Sigmoid colon (tissue), 6 donors: ENCODE measurements at regions not wholly inside any gene's neighbourhood (a gene's known extent, or its start where the extent isn't known, plus 50 kb on each side); places are given as distances from the start of the nearest gene placed in this dataset.

Experiments used
- DNase-seq: peaks from one replicate; pipeline ENCODE4 v3.0.0-alpha.2; 2019
- H3K27ac ChIP-seq, 4 donors: fragments of 200-600 bp; sonication (generic); one replicate each; pipeline ENCODE4 v1.5.1; 2016 to 2019; ENCODE audit warnings: mild to moderate bottlenecking in 1 of 4
- H3K27me3 ChIP-seq, 3 donors: fragments of 200-600 bp; sonication (generic); one replicate each; pipeline ENCODE4 v1.5.1; 2019; ENCODE audit warnings: mild to moderate bottlenecking in 1 of 3
- H3K36me3 ChIP-seq, 4 donors: fragments of 200-600 bp; sonication (generic); one replicate each; pipeline ENCODE4 v1.5.1; 2016 to 2019
- H3K4me1 ChIP-seq, 4 donors: fragments of 200-600 bp; sonication (generic); one replicate each; pipeline ENCODE4 v1.5.1; 2017 to 2019
- H3K4me3 ChIP-seq, 4 donors: fragments of 200-600 bp; sonication (generic); one replicate each; pipeline ENCODE4 v1.5.1; 2017 to 2019; ENCODE audit warnings: mild to moderate bottlenecking in 2 of 4, moderate library complexity in 1 of 4
- H3K9me3 ChIP-seq, 4 donors: fragments of 200-600 bp in 3 of 4; sonication (generic) in 3 of 4; one replicate each; pipeline versions ENCODE4 v1.5.1 to v1.6.1; 2013 to 2019
- CTCF ChIP-seq, 4 experiments: fragments of 450-650 bp in 3 of 4; fragments of 200-600 bp in 1 of 4; IDR thresholded peaks; one replicate each; pipeline ENCODE4 v1.5.1; 2016 to 2019; ENCODE audit warnings: antibody characterized with exemption in 4 of 4, mild to moderate bottlenecking in 3 of 4, moderate library complexity in 2 of 4
- EP300 ChIP-seq, 4 donors: sonication (generic); formaldehyde crosslinking; IDR thresholded peaks; one replicate each; pipeline ENCODE4 v1.6.1; 2017; ENCODE audit warnings: antibody characterized with exemption in 4 of 4
- POLR2A ChIP-seq, 2 donors: fragments of 450-650 bp; IDR thresholded peaks; one replicate each; pipeline ENCODE4 v1.6.1; 2016; ENCODE audit warnings: antibody characterized with exemption in 2 of 2, mild to moderate bottlenecking in 2 of 2, moderate library complexity in 2 of 2
- POLR2AphosphoS5 ChIP-seq, 4 donors: sonication (generic); formaldehyde crosslinking; IDR thresholded peaks; one replicate each; pipeline ENCODE4 v1.6.1; 2017; ENCODE audit warnings: antibody characterized with exemption in 4 of 4
- WGBS, 2 donors: extraction: QIAGEN DNeasy Blood & Tissue Kit; methylation state at CpG; one replicate each; pipeline ENCODE4 v1.1.7; 2013; 5-methylcytosine and 5-hydroxymethylcytosine counted together
- intact Hi-C: fragments of 100-400 bp; cut with DNase I; formaldehyde crosslinking; loops from one replicate; pipeline ENCODE4 v1.15.1; 2023
- donor health status: healthy with polysubstance abuse.
- donor health status: healthy.

GRCh38 chr1:4366091-4366490 lies 288.3 kb upstream of the AJAP1 start:
- WGBS, 2 donors: 87 to 90% methylated on average over 10 of the region's 10 CpGs
- peaks cover 0 to 5% (median 0%) of the 10 kb centered on the region in 3 donors for H3K27me3 ChIP-seq
- TF ChIP-seq EP300 (IDR thresholded peaks at IDR 0.05): no peak
- no peak for TF ChIP-seq CTCF (IDR thresholded peaks at IDR 0.05)
- TF ChIP-seq POLR2A (IDR thresholded peaks at IDR 0.05): no peak
- TF ChIP-seq POLR2AphosphoS5 (IDR thresholded peaks at IDR 0.05): no peak
- DNase-seq: no peak
- H3K4me1 ChIP-seq: no peaks in the 10 kb centered on the region
- H3K9me3 ChIP-seq: peaks cover 0 to 5% (median 4%) of the 10 kb centered on the region in 4 donors
- H3K4me3 ChIP-seq: no peak overlapping the region
- no peaks in the 10 kb centered on the region for H3K36me3 ChIP-seq
- H3K27ac ChIP-seq: no peak overlapping the region
- intact Hi-C loops: no loop called here

DNA sequence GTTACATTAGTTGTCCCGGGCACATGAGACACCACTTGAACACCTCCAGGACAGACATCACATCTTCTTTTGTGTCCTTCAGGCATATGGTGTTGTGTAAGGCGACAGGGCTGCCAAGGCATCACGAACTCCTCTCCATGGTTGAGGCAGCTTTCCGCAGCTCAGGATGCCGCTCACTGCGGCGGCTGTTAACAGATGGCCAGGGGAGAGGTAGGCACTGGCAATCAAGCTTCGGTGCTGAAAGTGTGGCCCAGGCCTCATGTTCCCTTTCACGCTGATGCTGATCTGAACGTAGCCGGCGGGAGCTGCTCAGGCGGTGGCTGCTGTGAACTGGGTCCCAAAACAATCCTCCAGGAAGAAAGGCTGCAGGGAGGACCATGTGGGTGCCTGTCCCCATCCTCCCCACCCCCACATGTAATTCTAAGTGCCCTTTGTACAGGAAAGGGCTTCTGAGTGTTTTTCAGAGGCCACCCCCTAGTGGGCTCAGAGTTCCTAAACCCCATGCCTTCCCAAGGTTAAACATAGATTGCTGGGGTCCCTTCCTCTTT lies 287.1 kb upstream of the AJAP1 start:
- no peak overlapping the region for H3K27ac ChIP-seq
- intact Hi-C loops: no loop called here
- no peak for TF ChIP-seq POLR2AphosphoS5 (IDR thresholded peaks at IDR 0.05)
- no peak for TF ChIP-seq CTCF (IDR thresholded peaks at IDR 0.05)
- no peak for TF ChIP-seq EP300 (IDR thresholded peaks at IDR 0.05)
- no peak for TF ChIP-seq POLR2A (IDR thresholded peaks at IDR 0.05)
- 83 to 87% methylated on average over 13 of the region's 13 CpGs for WGBS, 2 donors
- no peaks in the 10 kb centered on the region for H3K4me1 ChIP-seq
- H3K4me3 ChIP-seq: no peak overlapping the region
- H3K27me3 ChIP-seq: peaks cover 0 to 5% (median 0%) of the 10 kb centered on the region in 3 donors
- H3K36me3 ChIP-seq: no peaks in the 10 kb centered on the region
- peaks cover 0 to 5% (median 4%) of the 10 kb centered on the region in 4 donors for H3K9me3 ChIP-seq
- no peak for DNase-seq

GRCh38 chr1:4369335-4369734 lies 285.1 kb upstream of the AJAP1 start:
- WGBS, 2 donors: 91 to 93% methylated on average over 4 of the region's 4 CpGs
- H3K4me1 ChIP-seq: no peaks in the 10 kb centered on the region
- H3K27ac ChIP-seq: no peak overlapping the region
- no peak overlapping the region for H3K4me3 ChIP-seq
- DNase-seq: no peak
- intact Hi-C loops: no loop called here
- TF ChIP-seq EP300 (IDR thresholded peaks at IDR 0.05): no peak
- H3K27me3 ChIP-seq: no peaks in the 10 kb centered on the region
- H3K36me3 ChIP-seq: no peaks in the 10 kb centered on the region
- no peaks in the 10 kb centered on the region for H3K9me3 ChIP-seq

DNA sequence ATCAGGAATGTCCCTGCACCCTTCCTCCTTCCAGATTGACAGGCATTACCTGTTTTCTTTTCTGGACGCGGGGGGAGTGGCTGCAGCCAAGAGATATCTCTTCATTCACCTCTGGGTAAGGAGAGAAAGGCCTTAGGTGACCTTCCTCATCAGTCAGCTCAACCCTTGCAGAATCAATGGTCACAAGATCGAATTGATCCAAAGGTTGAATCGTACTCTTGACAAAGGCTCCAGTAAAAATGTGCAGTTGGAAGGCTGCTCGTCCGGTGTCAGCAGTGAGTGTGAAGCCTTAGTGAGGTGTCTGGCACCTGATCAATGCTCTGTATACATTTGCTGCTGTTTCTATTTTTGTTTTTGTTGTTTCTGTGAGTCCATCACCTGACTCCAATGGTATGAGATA lies 282.6 kb upstream of the AJAP1 start:
- no peak for DNase-seq
- H3K36me3 ChIP-seq: no peaks in the 10 kb centered on the region
- intact Hi-C loops: no loop called here
- no peaks in the 10 kb centered on the region for H3K9me3 ChIP-seq
- TF ChIP-seq POLR2A (IDR thresholded peaks at IDR 0.05) (no peak), EP300 (IDR thresholded peaks at IDR 0.05) (no peak), POLR2AphosphoS5 (IDR thresholded peaks at IDR 0.05) (no peak), CTCF (IDR thresholded peaks at IDR 0.05) (no peak)
- H3K4me1 ChIP-seq: no peaks in the 10 kb centered on the region
- 90 to 91% methylated on average over 6 of the region's 6 CpGs for WGBS, 2 donors
- H3K27ac ChIP-seq: no peak overlapping the region
- no peak overlapping the region for H3K4me3 ChIP-seq
- H3K27me3 ChIP-seq: no peaks in the 10 kb centered on the region

DNA sequence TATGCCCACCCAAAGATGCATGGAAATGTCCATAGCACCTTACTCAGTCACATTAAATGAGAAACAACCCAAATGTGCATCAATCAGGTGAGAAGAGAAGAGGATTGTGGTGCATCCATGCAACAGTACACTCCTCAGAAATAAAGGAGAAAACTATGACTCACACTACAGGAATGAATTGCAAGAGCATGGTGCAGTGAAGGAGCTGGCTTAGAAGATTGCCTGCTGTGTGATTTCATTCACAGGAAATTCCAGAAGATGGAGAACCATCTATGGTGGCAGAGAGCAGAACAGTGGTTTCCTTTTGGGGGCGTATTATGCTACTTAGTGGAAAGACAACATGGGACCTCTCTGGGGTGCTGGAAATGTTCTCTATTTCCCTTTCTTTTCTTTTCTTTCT lies 278.6 kb upstream of the AJAP1 start:
- TF ChIP-seq EP300 (IDR thresholded peaks at IDR 0.05) (no peak), POLR2AphosphoS5 (IDR thresholded peaks at IDR 0.05) (no peak), POLR2A (IDR thresholded peaks at IDR 0.05) (no peak), CTCF (IDR thresholded peaks at IDR 0.05) (no peak)
- Histone ChIP-seq H3K4me3 (no peak overlapping the region), H3K4me1 (no peaks in the 10 kb centered on the region), H3K27me3 (no peaks in the 10 kb centered on the region), H3K27ac (no peak overlapping the region), H3K9me3 (no peaks in the 10 kb centered on the region), H3K36me3 (no peaks in the 10 kb centered on the region)
- intact Hi-C loops: no loop called here
- 83 to 90% methylated on average over 1 of the region's 1 CpG for WGBS, 2 donors
- no peak for DNase-seq
